AG10803 (cell line): ENCODE measurements at regions not wholly inside any gene's neighbourhood (a gene's known extent, or its start where the extent isn't known, plus 50 kb on each side); places are given as distances from the start of the nearest gene placed in this dataset.

Experiments
- DNase-seq: peaks from one replicate; pipeline ENCODE4 v3.0.0; 2010; ENCODE audit warnings: low read depth
- H3K4me3 ChIP-seq: 2 replicates; pipeline ENCODE4 v1.5.1; 2011; ENCODE audit warnings: mild to moderate bottlenecking, low read length, control low read depth
- CTCF ChIP-seq: conservative IDR thresholded peaks from 2 replicates; pipeline ENCODE4 v1.5.1; 2011; ENCODE audit warnings: mild to moderate bottlenecking, low read length, control low read depth, inconsistent platforms

GRCh38 chr15:67977414-67978089 lies 76.6 kb upstream of the PIAS1 start:
- no peak for TF ChIP-seq CTCF
- H3K4me3 ChIP-seq: no peak overlapping the region
- DNase-seq: no peak

GRCh38 chr15:67979281-67979680 lies 74.8 kb upstream of the PIAS1 start:
- no peak for TF ChIP-seq CTCF
- DNase-seq: no peak
- no peak overlapping the region for H3K4me3 ChIP-seq

GRCh38 chr15:67980171-67980570 lies 73.9 kb upstream of the PIAS1 start:
- no peak for DNase-seq
- no peak overlapping the region for H3K4me3 ChIP-seq
- TF ChIP-seq CTCF: no peak

- TF ChIP-seq CTCF: no peak
- no peak overlapping the region for H3K4me3 ChIP-seq
- no peak for DNase-seq
These were observed 73.1 kb upstream of the PIAS1 start for GRCh38 chr15:67980773-67981685.

GRCh38 chr15:67981848-67982247 lies 72.3 kb upstream of the PIAS1 start:
- no peak for TF ChIP-seq CTCF
- no peak for DNase-seq
- H3K4me3 ChIP-seq: no peak overlapping the region

- TF ChIP-seq CTCF: no peak
- DNase-seq: no peak
- no peak overlapping the region for H3K4me3 ChIP-seq
These were observed 62.4 kb upstream of the PIAS1 start for GRCh38 chr15:67991706-67992105.

GRCh38 chr15:67992411-67992810 lies 61.7 kb upstream of the PIAS1 start:
- no peak overlapping the region for H3K4me3 ChIP-seq
- no peak for DNase-seq
- no peak for TF ChIP-seq CTCF
